Gastrocnemius medialis (tissue), 4 donors: ENCODE measurements at regions not wholly inside any gene's neighbourhood (a gene's known extent, or its start where the extent isn't known, plus 50 kb on each side); places are given as distances from the start of the nearest gene placed in this dataset.

Experiments
- POLR2A ChIP-seq, 2 donors: fragments of 450-650 bp; IDR thresholded peaks; one replicate each; pipeline ENCODE4 v1.6.1; 2017; ENCODE audit warnings: antibody characterized with exemption in 2 of 2, mild to moderate bottlenecking in 2 of 2, moderate library complexity in 2 of 2
- TF ChIP-seq, protein P1 (sequence below), 5 experiments: fragments of 450-650 bp in 3 of 5; fragments of 200-600 bp in 2 of 5; sonication (generic) in 2 of 5; IDR thresholded peaks in 4 of 5; conservative IDR thresholded peaks in 1 of 5; 1 replicate in 4 of 5; 2 replicates in 1 of 5; pipeline ENCODE4 v1.5.1; 2016 to 2019; ENCODE audit warnings: antibody characterized with exemption in 5 of 5, mild to moderate bottlenecking in 3 of 5, moderate library complexity in 3 of 5

DNA sequence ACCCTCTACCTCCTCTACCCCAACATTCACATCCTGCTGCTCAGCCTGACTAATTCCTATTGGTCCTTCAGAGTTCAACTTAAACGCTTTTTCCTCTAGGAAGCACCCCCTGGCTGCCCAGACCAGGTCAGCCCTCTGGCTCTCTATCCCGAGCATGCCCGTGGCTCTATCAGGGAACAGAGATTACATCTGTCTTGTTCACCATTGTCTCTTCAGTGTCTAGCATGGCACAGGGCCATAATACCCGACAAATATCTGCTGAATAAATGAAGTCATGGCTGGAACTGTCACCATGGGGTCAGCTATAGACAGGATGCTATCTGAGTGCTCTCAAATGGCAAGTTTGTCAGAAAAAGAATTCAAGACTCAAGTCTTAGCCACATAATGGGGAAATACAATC lies 296.9 kb upstream of the CHRNA7 start:
- TF ChIP-seq, protein P1, sequence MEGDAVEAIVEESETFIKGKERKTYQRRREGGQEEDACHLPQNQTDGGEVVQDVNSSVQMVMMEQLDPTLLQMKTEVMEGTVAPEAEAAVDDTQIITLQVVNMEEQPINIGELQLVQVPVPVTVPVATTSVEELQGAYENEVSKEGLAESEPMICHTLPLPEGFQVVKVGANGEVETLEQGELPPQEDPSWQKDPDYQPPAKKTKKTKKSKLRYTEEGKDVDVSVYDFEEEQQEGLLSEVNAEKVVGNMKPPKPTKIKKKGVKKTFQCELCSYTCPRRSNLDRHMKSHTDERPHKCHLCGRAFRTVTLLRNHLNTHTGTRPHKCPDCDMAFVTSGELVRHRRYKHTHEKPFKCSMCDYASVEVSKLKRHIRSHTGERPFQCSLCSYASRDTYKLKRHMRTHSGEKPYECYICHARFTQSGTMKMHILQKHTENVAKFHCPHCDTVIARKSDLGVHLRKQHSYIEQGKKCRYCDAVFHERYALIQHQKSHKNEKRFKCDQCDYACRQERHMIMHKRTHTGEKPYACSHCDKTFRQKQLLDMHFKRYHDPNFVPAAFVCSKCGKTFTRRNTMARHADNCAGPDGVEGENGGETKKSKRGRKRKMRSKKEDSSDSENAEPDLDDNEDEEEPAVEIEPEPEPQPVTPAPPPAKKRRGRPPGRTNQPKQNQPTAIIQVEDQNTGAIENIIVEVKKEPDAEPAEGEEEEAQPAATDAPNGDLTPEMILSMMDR (IDR thresholded peaks at IDR 0.05 in 4 of 5, conservative IDR thresholded peaks at IDR 0.05 in 1 of 5) = no peak
- TF ChIP-seq POLR2A (IDR thresholded peaks at IDR 0.05) = no peak
